HG02798 (cell line): ENCODE measurements at regions not wholly inside any gene's neighbourhood (a gene's known extent, or its start where the extent isn't known, plus 50 kb on each side); places are given as distances from the start of the nearest gene placed in this dataset.

Source experiments
- ATAC-seq: cut with Tn5 transposase; IDR thresholded peaks from one replicate; pipeline ENCODE4 v1.9.1; 2021; ENCODE audit warnings: mild to moderate bottlenecking; ENCODE audit not compliant: unreplicated experiment, poor library complexity

- no peak for ATAC-seq
Measured at GRCh38 chr13:31955101-31955500, 76.5 kb upstream of the FRY start.

- ATAC-seq = no peak
Measured at GRCh38 chr13:31955741-31956140, 75.8 kb upstream of the FRY start.

- no peak for ATAC-seq
Measured at GRCh38 chr13:31956980-31957644, 74.5 kb upstream of the FRY start.

GRCh38 chr13:31957772-31958171 lies 73.8 kb upstream of the FRY start:
- no peak for ATAC-seq

- ATAC-seq = no peak
Measured at GRCh38 chr13:31962731-31963370, 68.7 kb upstream of the FRY start.

GRCh38 chr13:31963631-31964030 lies 67.9 kb upstream of the FRY start:
- ATAC-seq = no peak

- no peak for ATAC-seq
Measured at GRCh38 chr13:31964168-31964567, 67.4 kb upstream of the FRY start.

GRCh38 chr13:31965361-31966066 lies 66.1 kb upstream of the FRY start:
- ATAC-seq = peak; percentile 95

GRCh38 chr13:31967155-31967554 lies 64.4 kb upstream of the FRY start:
- ATAC-seq = no peak

GRCh38 chr13:31968473-31968872 lies 63.1 kb upstream of the FRY start:
- no peak for ATAC-seq

- no peak for ATAC-seq
Measured at GRCh38 chr13:31970231-31970930, 61.2 kb upstream of the FRY start.

- no peak for ATAC-seq
Measured at GRCh38 chr13:31972453-31972852, 59.1 kb upstream of the FRY start.

GRCh38 chr13:31978021-31978420 lies 53.6 kb upstream of the FRY start:
- ATAC-seq = no peak

- ATAC-seq = no peak
Measured at GRCh38 chr13:31980830-31981229, 50.7 kb upstream of the FRY start.
